Kidney epithelial cell (primary cell): ENCODE measurements at regions not wholly inside any gene's neighbourhood (a gene's known extent, or its start where the extent isn't known, plus 50 kb on each side); places are given as distances from the start of the nearest gene placed in this dataset.
"Not testable (repeated sequence)": the region's sequence is repeated elsewhere in the genome, so short reads cannot be mapped to it uniquely, and the experiment has no call there.

Source experiments
- DNase-seq: peaks from one replicate; pipeline ENCODE4 v3.0.0-alpha.2; 2010; ENCODE audit warnings: low read depth
- H3K27me3 ChIP-seq: 2 replicates; pipeline ENCODE4 v1.6.0; 2011; ENCODE audit warnings: low read length; ENCODE audit not compliant: control insufficient read depth, insufficient read depth
- H3K36me3 ChIP-seq: 2 replicates; pipeline ENCODE4 v1.5.1; 2011; ENCODE audit warnings: low read length; ENCODE audit not compliant: control insufficient read depth, insufficient read depth
- H3K4me3 ChIP-seq: 2 replicates; pipeline ENCODE4 v1.5.1; 2011; ENCODE audit warnings: low read depth, mild to moderate bottlenecking, control low read depth, low read length
- CTCF ChIP-seq: IDR thresholded peaks from 2 replicates; pipeline ENCODE4 v1.5.1; 2011; ENCODE audit warnings: mild to moderate bottlenecking, moderate library complexity, low read length, control low read depth, inconsistent platforms; ENCODE audit not compliant: insufficient read depth, poor library complexity, severe bottlenecking

GRCh38 chr5:84961193-84961592 is 576.5 kb upstream of the EDIL3 start:
- TF ChIP-seq CTCF: no peak
- H3K4me3 ChIP-seq: no peak overlapping the region
- no peaks in the 10 kb centered on the region for H3K27me3 ChIP-seq
- no peak for DNase-seq
- H3K36me3 ChIP-seq: no peaks in the 10 kb centered on the region

GRCh38 chr5:84961903-84962302 is 577.2 kb upstream of the EDIL3 start:
- no peak for DNase-seq
- no peaks in the 10 kb centered on the region for H3K36me3 ChIP-seq
- no peaks in the 10 kb centered on the region for H3K27me3 ChIP-seq
- no peak overlapping the region for H3K4me3 ChIP-seq
- no peak for TF ChIP-seq CTCF

GRCh38 chr5:84983093-84983492 is 598.4 kb upstream of the EDIL3 start:
- no peak for DNase-seq
- no peaks in the 10 kb centered on the region for H3K36me3 ChIP-seq
- no peaks in the 10 kb centered on the region for H3K27me3 ChIP-seq
- no peak overlapping the region for H3K4me3 ChIP-seq
- TF ChIP-seq CTCF: no peak

GRCh38 chr5:84985148-84985547 is 600.5 kb upstream of the EDIL3 start:
- no peak for DNase-seq
- Histone ChIP-seq H3K36me3 (no peaks in the 10 kb centered on the region), H3K4me3 (no peak overlapping the region), H3K27me3 (no peaks in the 10 kb centered on the region)
- TF ChIP-seq CTCF: no peak

- H3K27me3 ChIP-seq: no peaks in the 10 kb centered on the region
- DNase-seq: no peak
- TF ChIP-seq CTCF: no peak
- H3K4me3 ChIP-seq: no peak overlapping the region
- H3K36me3 ChIP-seq: no peaks in the 10 kb centered on the region
These were observed 602.0 kb upstream of the EDIL3 start for GRCh38 chr5:84986688-84987087.

- DNase-seq: no peak
- TF ChIP-seq CTCF: no peak
These were observed 616.0 kb upstream of the EDIL3 start for GRCh38 chr5:85000671-85001070.

GRCh38 chr5:85002026-85002425 is 617.3 kb upstream of the EDIL3 start:
- not testable (repeated sequence) for H3K36me3 ChIP-seq, H3K4me3 ChIP-seq, H3K27me3 ChIP-seq, DNase-seq

More at GRCh38 chr5:85000671-85001070, 616.0 kb upstream of the EDIL3 start:
- H3K4me3 ChIP-seq: no peak overlapping the region
- no peaks in the 10 kb centered on the region for H3K27me3 ChIP-seq
- no peaks in the 10 kb centered on the region for H3K36me3 ChIP-seq
